SK-N-SH (cell line): ENCODE measurements at regions not wholly inside any gene's neighbourhood (a gene's known extent, or its start where the extent isn't known, plus 50 kb on each side); places are given as distances from the start of the nearest gene placed in this dataset.

Experiments
- CTCF ChIA-PET: fragments of 300-600, 350-600 bp; formaldehyde crosslinking; extraction: SDS; loops from one replicate; lab custom pipeline; 2021; lab: Yijun Ruan, JAX
- POLR2A ChIA-PET: fragments of 350-600 bp; sonication (Branson Sonifier 250); formaldehyde crosslinking; extraction: SDS; loops from one replicate; lab custom pipeline; 2020; ENCODE audit warnings: antibody characterized with exemption, inconsistent platforms; lab: Yijun Ruan, JAX
- DNase-seq: peaks from one replicate; pipeline ENCODE4 v3.0.0; 2012
- H2AFZ ChIP-seq: fragments of 200-600 bp; sonication (generic); 2 replicates; pipeline ENCODE4 v1.8.1; 2016; ENCODE audit warnings: antibody characterized with exemption, mild to moderate bottlenecking, low read depth
- H3F3A ChIP-seq: fragments of 200-600 bp; sonication (generic); replicated peaks from 2 replicates; pipeline ENCODE3; 2016; ENCODE audit warnings: antibody characterized with exemption, mild to moderate bottlenecking; ENCODE audit not compliant: insufficient read depth
- H3K27ac ChIP-seq, 2 experiments: fragments of 200-500 bp in 1 of 2; fragments of 200-600 bp in 1 of 2; sonication (Bioruptor generic) in 1 of 2; sonication (generic), shearing (Covaris generic) in 1 of 2; 2 replicates each; pipeline versions ENCODE4 v1.5.1 to v1.6.1; 2014 to 2016; ENCODE audit warnings: low read depth in 2 of 2, inconsistent platforms in 1 of 2, low read length in 1 of 2, mild to moderate bottlenecking in 1 of 2, mixed read lengths in 1 of 2
- H3K27me3 ChIP-seq: fragments of 200-600 bp; sonication (generic), shearing (Covaris generic); 2 replicates; pipeline ENCODE4 v1.6.1; 2016; ENCODE audit warnings: mixed run types; ENCODE audit not compliant: insufficient read depth
- H3K36me3 ChIP-seq, 2 experiments: fragments of 200-500 bp in 1 of 2; fragments of 200-600 bp in 1 of 2; sonication (Bioruptor generic) in 1 of 2; sonication (generic) in 1 of 2; replicated peaks in 1 of 2; 2 replicates each; pipeline versions ENCODE3 to v1.5.1; 2014 to 2016; ENCODE audit warnings: low read length in 1 of 2, mild to moderate bottlenecking in 1 of 2; ENCODE audit not compliant: insufficient read depth in 2 of 2, control insufficient read depth in 1 of 2
- H3K4me1 ChIP-seq, 2 experiments: fragments of 200-500 bp in 1 of 2; fragments of 200-600 bp in 1 of 2; sonication (Bioruptor generic) in 1 of 2; sonication (generic), shearing (Covaris generic) in 1 of 2; 2 replicates each; pipeline versions ENCODE4 v1.5.1 to v1.6.1; 2014 to 2016; ENCODE audit warnings: low read depth in 1 of 2, low read length in 1 of 2, mixed run types in 1 of 2; ENCODE audit not compliant: insufficient read depth in 2 of 2, control insufficient read depth in 1 of 2
- H3K4me2 ChIP-seq: fragments of 200-600 bp; sonication (generic), shearing (Covaris generic); 2 replicates; pipeline ENCODE4 v1.6.1; 2017; ENCODE audit warnings: mixed run types
- H3K4me3 ChIP-seq, 2 experiments: fragments of 200-500 bp in 1 of 2; fragments of 200-600 bp in 1 of 2; sonication (Bioruptor generic) in 1 of 2; sonication (generic), shearing (Covaris generic) in 1 of 2; 2 replicates each; pipeline versions ENCODE4 v1.5.1 to v1.8.1; 2014 to 2016; ENCODE audit warnings: low read depth in 2 of 2, inconsistent platforms in 1 of 2, low read length in 1 of 2, mild to moderate bottlenecking in 1 of 2, mixed read lengths in 1 of 2, moderate library complexity in 1 of 2
- H3K79me2 ChIP-seq: fragments of 200-600 bp; sonication (generic); 2 replicates; pipeline ENCODE4 v1.8.1; 2017; ENCODE audit warnings: mild to moderate bottlenecking; ENCODE audit not compliant: insufficient read depth
- H3K9ac ChIP-seq: fragments of 200-600 bp; sonication (generic); 2 replicates; pipeline ENCODE4 v1.6.1; 2017; ENCODE audit warnings: mixed run types
- H3K9me2 ChIP-seq: fragments of 200-600 bp; sonication (generic); 2 replicates; pipeline ENCODE4 v1.6.1; 2017; ENCODE audit warnings: mixed run types
- H3K9me3 ChIP-seq: fragments of 200-600 bp; sonication (generic); 2 replicates; pipeline ENCODE4 v1.6.1; 2017; ENCODE audit warnings: mixed run types, mild to moderate bottlenecking, moderate library complexity
- H4K20me1 ChIP-seq: fragments of 200-600 bp; sonication (generic); 2 replicates; pipeline ENCODE4 v1.6.1; 2017; ENCODE audit warnings: mild to moderate bottlenecking, mixed run types; ENCODE audit not compliant: insufficient read depth
- CTCF ChIP-seq: fragments of 200-600 bp; sonication (generic); IDR thresholded peaks from 2 replicates; pipeline ENCODE4 v1.6.1; 2017; ENCODE audit warnings: antibody characterized with exemption, mild to moderate bottlenecking, moderate library complexity
- EP300 ChIP-seq, 2 experiments: IDR thresholded peaks; 2 replicates each; pipeline versions ENCODE4 v1.4.0 to v1.6.1; 2012; ENCODE audit warnings: borderline replicate concordance in 1 of 2, low read depth in 1 of 2, low read length in 1 of 2
- FOSL2 ChIP-seq: IDR thresholded peaks from 2 replicates; pipeline ENCODE4 v1.4.0; 2012; ENCODE audit warnings: low read depth, mild to moderate bottlenecking, moderate library complexity, borderline replicate concordance
- FOXJ3 ChIP-seq: sonication (generic); formaldehyde crosslinking; IDR thresholded peaks from 2 replicates; pipeline ENCODE4 v1.5.1; 2020; ENCODE audit warnings: mild to moderate bottlenecking, missing genetic modification reagents
- GABPA ChIP-seq: IDR thresholded peaks from 2 replicates; pipeline ENCODE4 v1.4.0; 2012; ENCODE audit warnings: low read depth, mild to moderate bottlenecking
- POLR2AphosphoS5 ChIP-seq: IDR thresholded peaks from 2 replicates; pipeline ENCODE4 v1.6.1; 2012; ENCODE audit warnings: low read depth, low read length
- RCOR1 ChIP-seq: fragments of 150-350 bp; IDR thresholded peaks from 2 replicates; pipeline ENCODE4 v1.6.1; 2017; ENCODE audit warnings: antibody characterized with exemption, low read length
- REST ChIP-seq: IDR thresholded peaks from 2 replicates; pipeline ENCODE4 v1.6.1; 2012; ENCODE audit warnings: mild to moderate bottlenecking, low read depth, low read length, moderate library complexity
- RFX5 ChIP-seq: IDR thresholded peaks from 2 replicates; pipeline ENCODE4 v1.6.1; 2012; ENCODE audit warnings: mild to moderate bottlenecking, improper control_type of control experiment, low read length
- SMC3 ChIP-seq: IDR thresholded peaks from 2 replicates; pipeline ENCODE4 v1.6.1; 2012; ENCODE audit warnings: low read depth, low read length, improper control_type of control experiment
- WGBS: methylation state at CpG from one replicate; pipeline ENCODE4 v1.1.6; 2017; ENCODE audit warnings: low lambda C conversion rate; 5-methylcytosine and 5-hydroxymethylcytosine counted together
- TF ChIP-seq, protein P1 (sequence below): IDR thresholded peaks from 2 replicates; pipeline ENCODE4; 2012
- TF ChIP-seq, protein P2 (sequence below): fragments of 150-350 bp; IDR thresholded peaks from 2 replicates; pipeline ENCODE4 v1.6.1; 2016; ENCODE audit warnings: mild to moderate bottlenecking, low read depth, low read length

- no peak for TF ChIP-seq SMC3
- TF ChIP-seq, protein P1, sequence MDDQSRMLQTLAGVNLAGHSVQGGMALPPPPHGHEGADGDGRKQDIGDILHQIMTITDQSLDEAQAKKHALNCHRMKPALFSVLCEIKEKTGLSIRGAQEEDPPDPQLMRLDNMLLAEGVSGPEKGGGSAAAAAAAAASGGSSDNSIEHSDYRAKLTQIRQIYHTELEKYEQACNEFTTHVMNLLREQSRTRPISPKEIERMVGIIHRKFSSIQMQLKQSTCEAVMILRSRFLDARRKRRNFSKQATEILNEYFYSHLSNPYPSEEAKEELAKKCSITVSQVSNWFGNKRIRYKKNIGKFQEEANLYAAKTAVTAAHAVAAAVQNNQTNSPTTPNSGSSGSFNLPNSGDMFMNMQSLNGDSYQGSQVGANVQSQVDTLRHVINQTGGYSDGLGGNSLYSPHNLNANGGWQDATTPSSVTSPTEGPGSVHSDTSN = no peak
- H3K27ac ChIP-seq = no peak overlapping the region
- no peaks in the 10 kb centered on the region for H3K9me3 ChIP-seq
- peaks cover 5% of the 10 kb centered on the region; the same call in 1 of the 2 replicates for H3K9me2 ChIP-seq
- H3K79me2 ChIP-seq = no peaks in the 10 kb centered on the region
- H3K9ac ChIP-seq = no peak overlapping the region
- ChIA-PET CTCF (interaction anchor here (0.7 to 2.0 kb wide), 7 partner anchors 15 to 411 kb away, joined by 3 to 4 read pairs (median 3); no protein-coding TSS in a partner anchor), POLR2A (no interaction called here)
- no peaks in the 10 kb centered on the region for H3F3A ChIP-seq
- H3K4me1 ChIP-seq = peaks cover 0 to 3% of the 10 kb centered on the region in 2 experiments; a peak in 2 of 4 replicates
- WGBS = 40% methylated on average over 3 of the region's 3 CpGs
- H3K36me3 ChIP-seq = no peaks in the 10 kb centered on the region
- H3K4me3 ChIP-seq = no peak overlapping the region
- no peaks in the 10 kb centered on the region for H3K27me3 ChIP-seq
- no peak for DNase-seq
- H3K4me2 ChIP-seq = no peak overlapping the region
- no peak overlapping the region for H2AFZ ChIP-seq
- H4K20me1 ChIP-seq = no peaks in the 10 kb centered on the region
These were observed 350.8 kb upstream of the NFE2L3 start for GRCh38 chr7:25801214-25801613.

DNA sequence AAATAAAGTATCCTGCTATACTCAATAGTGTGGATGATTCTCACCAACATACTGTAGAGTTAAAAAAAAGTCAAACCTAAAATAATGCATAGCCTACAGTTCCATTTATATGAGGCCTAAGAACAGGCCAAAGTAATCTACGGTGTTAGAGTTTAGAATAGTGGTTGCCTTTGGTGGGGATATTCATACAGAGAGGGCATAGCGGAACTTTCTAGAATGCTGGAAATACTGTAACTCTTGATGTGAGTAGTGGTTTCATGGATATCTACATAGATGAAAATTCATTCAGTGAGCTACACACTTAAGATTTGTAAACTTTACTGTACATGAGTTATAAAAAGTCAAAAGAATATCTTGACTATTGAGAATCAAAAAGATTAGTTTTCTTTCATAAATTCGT is 349.9 kb upstream of the NFE2L3 start:
- Histone ChIP-seq H3K4me1 (peaks cover 0 to 3% of the 10 kb centered on the region in 2 experiments; a peak in 2 of 4 replicates), H3F3A (no peaks in the 10 kb centered on the region), H3K79me2 (no peaks in the 10 kb centered on the region), H3K27ac (no peak overlapping the region), H3K9me3 (no peaks in the 10 kb centered on the region), H3K9ac (no peak overlapping the region), H3K4me2 (no peak overlapping the region), H2AFZ (no peak overlapping the region), H3K36me3 (no peaks in the 10 kb centered on the region), H3K9me2 (peaks cover 5% of the 10 kb centered on the region; the same call in 1 of the 2 replicates), H3K4me3 (no peak overlapping the region), H4K20me1 (no peaks in the 10 kb centered on the region), H3K27me3 (no peaks in the 10 kb centered on the region)
- TF ChIP-seq FOXJ3 (no peak), RCOR1 (no peak), EP300 (IDR thresholded peaks at IDR 0.05; ENCODE audit: borderline replicate concordance in 1 of 2, low read depth in 1 of 2, low read length in 1 of 2) (no peak), GABPA (no peak), RFX5 (no peak), FOSL2 (no peak), POLR2AphosphoS5 (no peak), REST (no peak), CTCF (no peak)
- TF ChIP-seq, protein P2, sequence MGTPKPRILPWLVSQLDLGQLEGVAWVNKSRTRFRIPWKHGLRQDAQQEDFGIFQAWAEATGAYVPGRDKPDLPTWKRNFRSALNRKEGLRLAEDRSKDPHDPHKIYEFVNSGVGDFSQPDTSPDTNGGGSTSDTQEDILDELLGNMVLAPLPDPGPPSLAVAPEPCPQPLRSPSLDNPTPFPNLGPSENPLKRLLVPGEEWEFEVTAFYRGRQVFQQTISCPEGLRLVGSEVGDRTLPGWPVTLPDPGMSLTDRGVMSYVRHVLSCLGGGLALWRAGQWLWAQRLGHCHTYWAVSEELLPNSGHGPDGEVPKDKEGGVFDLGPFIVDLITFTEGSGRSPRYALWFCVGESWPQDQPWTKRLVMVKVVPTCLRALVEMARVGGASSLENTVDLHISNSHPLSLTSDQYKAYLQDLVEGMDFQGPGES = no peak
- 49% methylated on average over 3 of the region's 3 CpGs for WGBS
- ChIA-PET POLR2A (no interaction called here), CTCF (interaction anchor here (0.7 to 2.0 kb wide), 5 partner anchors 12 to 411 kb away, joined by 3 to 4 read pairs (median 3); no protein-coding TSS in a partner anchor)
- DNase-seq = no peak
